Upper lobe of left lung (tissue), 4 donors: ENCODE measurements at regions not wholly inside any gene's neighbourhood (a gene's known extent, or its start where the extent isn't known, plus 50 kb on each side); places are given as distances from the start of the nearest gene placed in this dataset.

Experiments used
- CTCF ChIP-seq, 6 experiments: fragments of 450-650 bp in 4 of 6; fragments of 200-600 bp in 2 of 6; sonication (generic) in 2 of 6; IDR thresholded peaks; one replicate each; pipeline ENCODE4 v1.5.1; 2016 to 2019; ENCODE audit warnings: antibody characterized with exemption in 6 of 6
- POLR2A ChIP-seq, 4 donors: fragments of 450-650 bp; IDR thresholded peaks; one replicate each; pipeline ENCODE4 v1.5.1; 2016 to 2017; ENCODE audit warnings: antibody characterized with exemption in 4 of 4, mild to moderate bottlenecking in 2 of 4

- no peak for TF ChIP-seq POLR2A (IDR thresholded peaks at IDR 0.05)
- no peak for TF ChIP-seq CTCF (IDR thresholded peaks at IDR 0.05)
Measured at GRCh38 chr3:34001990-34002389, 203.6 kb downstream of the PDCD6IP start.
